H1 (cell line): ENCODE measurements at regions not wholly inside any gene's neighbourhood (a gene's known extent, or its start where the extent isn't known, plus 50 kb on each side); places are given as distances from the start of the nearest gene placed in this dataset.

Experiments
- CTCF ChIA-PET: fragments of 300-600 bp; sonication (Branson Sonifier 250); formaldehyde crosslinking; loops from one replicate; lab custom pipeline; 2021; ENCODE audit not compliant: partially characterized antibody; lab: Charles Lee
- POLR2A ChIA-PET: fragments of 300-600 bp; sonication (Branson Sonifier 250); formaldehyde crosslinking; loops from one replicate; lab custom pipeline; 2021; ENCODE audit warnings: inconsistent platforms; ENCODE audit not compliant: partially characterized antibody; lab: Charles Lee
- DNase-seq, 2 experiments: peaks; one replicate each; pipeline versions ENCODE4 v3.0.0 to v3.0.0-alpha.2; 2010 to 2022; ENCODE audit warnings: low spot score in 2 of 2, low read depth in 1 of 2, mixed read lengths in 1 of 2
- FAIRE-seq: peaks from 2 replicates; lab custom pipeline; 2011; peaks lifted over from hg19 to GRCh38; lab: Jason Lieb, UNC
- H2AFZ ChIP-seq: 2 replicates; pipeline ENCODE4 v1.8.1; 2012; ENCODE audit warnings: low read length, inconsistent platforms
- H2AK5ac ChIP-seq: 2 replicates; pipeline ENCODE4 v1.6.1; 2013; ENCODE audit warnings: low read depth, low read length
- H2BK120ac ChIP-seq: replicated peaks from 2 replicates; pipeline ENCODE3; 2013; ENCODE audit warnings: low read depth, low read length, inconsistent platforms
- H2BK12ac ChIP-seq: 2 replicates; pipeline ENCODE4 v1.6.1; 2013; ENCODE audit warnings: low read depth, low read length
- H2BK15ac ChIP-seq: 2 replicates; pipeline ENCODE4 v1.6.1; 2013; ENCODE audit warnings: low read length
- H2BK20ac ChIP-seq: 2 replicates; pipeline ENCODE4 v1.6.1; 2013; ENCODE audit warnings: low read length
- H2BK5ac ChIP-seq: 2 replicates; pipeline ENCODE4 v1.6.1; 2013; ENCODE audit warnings: low read depth, low read length
- H3K14ac ChIP-seq: 2 replicates; pipeline ENCODE4 v1.6.1; 2013; ENCODE audit warnings: inconsistent platforms; ENCODE audit not compliant: insufficient read length
- H3K18ac ChIP-seq: 2 replicates; pipeline ENCODE4 v1.6.1; 2013; ENCODE audit warnings: low read length; ENCODE audit errors: extremely low read depth
- H3K23ac ChIP-seq: 2 replicates; pipeline ENCODE4 v1.6.1; 2013; ENCODE audit warnings: inconsistent platforms; ENCODE audit not compliant: insufficient read length
- H3K23me2 ChIP-seq: 2 replicates; pipeline ENCODE4 v1.6.1; 2013; ENCODE audit warnings: low read depth, low read length
- H3K27ac ChIP-seq: 2 replicates; pipeline ENCODE4 v1.6.1; 2011; ENCODE audit warnings: low read depth, low read length, inconsistent platforms
- H3K27me3 ChIP-seq, 4 experiments: replicated peaks in 1 of 4; 1 replicate in 1 of 4; 2 replicates in 3 of 4; pipeline versions ENCODE4 v1.6.1 to v1.8.1; 2011 to 2013; ENCODE audit warnings: low read length in 3 of 4, mild to moderate bottlenecking in 3 of 4, inconsistent platforms in 2 of 4, mixed read lengths in 2 of 4, moderate library complexity in 1 of 4; ENCODE audit not compliant: control insufficient read depth in 3 of 4, insufficient read depth in 3 of 4; ENCODE audit errors: extremely low read depth in 1 of 4
- H3K36me3 ChIP-seq, 4 experiments: 2 replicates each; pipeline versions ENCODE4 v1.6.1 to v1.8.1; 2011 to 2013; ENCODE audit warnings: mild to moderate bottlenecking in 4 of 4, low read length in 3 of 4, moderate library complexity in 2 of 4, control low read depth in 1 of 4, inconsistent platforms in 1 of 4; ENCODE audit not compliant: insufficient read depth in 4 of 4, control insufficient read depth in 2 of 4
- H3K4ac ChIP-seq: replicated peaks from 2 replicates; pipeline ENCODE3; 2013; ENCODE audit warnings: low read length, low read depth, mixed read lengths, inconsistent platforms; ENCODE audit not compliant: insufficient read length
- H3K4me1 ChIP-seq, 4 experiments: replicated peaks in 1 of 4; 1 replicate in 1 of 4; 2 replicates in 3 of 4; pipeline versions ENCODE4 v1.6.1 to v1.8.1; 2011 to 2013; ENCODE audit warnings: low read length in 3 of 4, inconsistent platforms in 2 of 4, mixed read lengths in 1 of 4; ENCODE audit not compliant: insufficient read depth in 4 of 4, control insufficient read depth in 3 of 4
- H3K4me2 ChIP-seq, 2 experiments: 2 replicates each; pipeline versions ENCODE4 v1.6.1 to v1.8.1; 2011 to 2013; ENCODE audit warnings: low read depth in 2 of 2, low read length in 2 of 2, control low read depth in 1 of 2, inconsistent platforms in 1 of 2, mild to moderate bottlenecking in 1 of 2; ENCODE audit not compliant: insufficient read depth in 1 of 2
- H3K4me3 ChIP-seq, 4 experiments: fragments of 200-600, 300-600 bp in 1 of 4; sonication (generic), shearing (Covaris generic), sonication (Bioruptor Twin) in 1 of 4; 2 replicates each; pipeline versions ENCODE4 v1.5.1 to v1.8.1; 2011 to 2016; ENCODE audit warnings: low read length in 4 of 4, low read depth in 3 of 4, control low read depth in 2 of 4, inconsistent platforms in 2 of 4, mild to moderate bottlenecking in 2 of 4, mixed read lengths in 1 of 4, moderate library complexity in 1 of 4; ENCODE audit not compliant: insufficient read depth in 2 of 4; ENCODE audit errors: extremely low read depth in 1 of 4
- H3K56ac ChIP-seq: replicated peaks from 2 replicates; pipeline ENCODE3; 2013; ENCODE audit warnings: low read depth, mild to moderate bottlenecking, mixed read lengths, low read length, inconsistent platforms; ENCODE audit not compliant: insufficient read length
- H3K79me1 ChIP-seq: 2 replicates; pipeline ENCODE4 v1.6.1; 2013; ENCODE audit warnings: low read depth, low read length, control low read depth
- H3K79me2 ChIP-seq, 2 experiments: 2 replicates each; pipeline versions ENCODE4 v1.6.1 to v1.8.1; 2012 to 2013; ENCODE audit warnings: low read length in 2 of 2, mild to moderate bottlenecking in 2 of 2, inconsistent platforms in 1 of 2; ENCODE audit not compliant: insufficient read depth in 2 of 2, control insufficient read depth in 1 of 2
- H3K9ac ChIP-seq, 4 experiments: replicated peaks in 1 of 4; 1 replicate in 1 of 4; 2 replicates in 3 of 4; pipeline versions ENCODE4 v1.6.1 to v1.8.1; 2011 to 2013; ENCODE audit warnings: low read depth in 3 of 4, low read length in 3 of 4, control low read depth in 2 of 4, mild to moderate bottlenecking in 2 of 4, moderate library complexity in 2 of 4, inconsistent platforms in 1 of 4; ENCODE audit errors: extremely low read depth in 1 of 4
- H3K9me3 ChIP-seq, 2 experiments: 2 replicates each; pipeline versions ENCODE4 v1.6.1 to v1.8.1; 2012 to 2013; ENCODE audit warnings: mild to moderate bottlenecking in 2 of 2, moderate library complexity in 2 of 2, control low read depth in 1 of 2, inconsistent platforms in 1 of 2, low read depth in 1 of 2, low read length in 1 of 2, mixed read lengths in 1 of 2; ENCODE audit not compliant: insufficient read depth in 2 of 2
- H4K20me1 ChIP-seq, 2 experiments: replicated peaks in 1 of 2; 2 replicates each; pipeline versions ENCODE3 to v1.8.1; 2011 to 2013; ENCODE audit warnings: inconsistent platforms in 2 of 2, low read length in 2 of 2, mild to moderate bottlenecking in 1 of 2; ENCODE audit not compliant: insufficient read depth in 2 of 2, control insufficient read depth in 1 of 2
- H4K5ac ChIP-seq: 2 replicates; pipeline ENCODE4 v1.6.1; 2013; ENCODE audit warnings: low read length, low read depth, mixed read lengths, inconsistent platforms; ENCODE audit not compliant: insufficient read length
- H4K8ac ChIP-seq: 2 replicates; pipeline ENCODE4 v1.8.0; 2013; ENCODE audit warnings: mild to moderate bottlenecking, moderate library complexity, low read length, inconsistent platforms; ENCODE audit not compliant: insufficient read depth; ENCODE audit errors: extremely low read depth
- H4K91ac ChIP-seq: replicated peaks from 2 replicates; pipeline ENCODE3; 2013; ENCODE audit warnings: low read length, mixed read lengths, inconsistent platforms; ENCODE audit not compliant: insufficient read length
- GTF2F1 ChIP-seq: IDR thresholded peaks from 2 replicates; pipeline ENCODE4 v1.6.1; 2012; ENCODE audit warnings: low read depth, low read length, improper control_type of control experiment, borderline replicate concordance
- RAD21 ChIP-seq, 2 experiments: IDR thresholded peaks in 1 of 2; conservative IDR thresholded peaks in 1 of 2; 2 replicates each; pipeline ENCODE4 v1.6.1; 2011; ENCODE audit warnings: low read depth in 2 of 2, low read length in 2 of 2, improper control_type of control experiment in 1 of 2, inconsistent platforms in 1 of 2, mild to moderate bottlenecking in 1 of 2, moderate library complexity in 1 of 2
- WGBS, 2 experiments: shearing (Covaris generic) in 1 of 2; methylation state at CpG; one replicate each; pipeline versions ENCODE4 v1.1.6 to v1.1.7; 2013 to 2015; ENCODE audit warnings: low lambda C conversion rate in 2 of 2, mixed read lengths in 2 of 2, inconsistent platforms in 1 of 2, low coverage in 1 of 2, missing lambda C conversion rate in 1 of 2; ENCODE audit not compliant: insufficient replicate concordance in 2 of 2, insufficient coverage in 1 of 2, insufficient read length in 1 of 2; ENCODE audit errors: extremely low coverage in 1 of 2, missing lambda C conversion rate in 1 of 2; 5-methylcytosine and 5-hydroxymethylcytosine counted together

DNA sequence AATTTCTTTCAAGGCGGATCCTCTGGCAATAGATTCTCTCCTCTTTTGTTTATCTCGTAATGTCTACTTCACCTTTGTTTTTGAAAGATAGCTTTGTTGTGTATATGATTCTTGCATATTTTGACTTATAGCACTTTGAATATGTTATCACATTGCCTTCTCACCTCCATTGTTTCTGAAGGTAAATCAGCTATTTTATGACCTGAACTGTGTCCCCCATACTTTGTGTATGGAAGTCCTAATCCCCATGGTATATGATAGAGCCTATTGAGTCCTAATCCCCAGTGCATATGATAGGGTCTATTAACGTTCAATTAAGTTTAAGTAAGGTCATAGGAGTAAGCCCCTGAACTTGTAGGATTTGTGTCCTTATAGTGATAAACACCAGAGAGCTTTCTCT, 910.2 kb upstream of the NUDT12 start:
- FAIRE-seq = no peak
- H3K4me2 ChIP-seq = no peak overlapping the region
- no peak overlapping the region for H4K8ac ChIP-seq
- no peak overlapping the region for H3K56ac ChIP-seq
- no peak overlapping the region for H3K4ac ChIP-seq
- whole genome bisulfite sequencing, 2 experiments = 93% methylated on average over 3 of the region's 3 CpGs; no CpG with 5 or more reads in 1 of the 2 experiments
- no peaks in the 10 kb centered on the region for H3K23me2 ChIP-seq
- H3K23ac ChIP-seq = no peak overlapping the region
- H4K91ac ChIP-seq = no peak overlapping the region
- H3K79me2 ChIP-seq = no peaks in the 10 kb centered on the region
- H2AFZ ChIP-seq = no peak overlapping the region
- H3K27ac ChIP-seq = no peak overlapping the region
- POLR2A ChIA-PET = no interaction called here
- no peak overlapping the region for H2AK5ac ChIP-seq
- DNase-seq = no peak
- CTCF ChIA-PET = interaction anchor here (0.6 kb wide), 1 partner anchor 16 kb away, joined by 4 read pairs; no protein-coding TSS in a partner anchor
- no peak overlapping the region for H2BK15ac ChIP-seq
- H2BK5ac ChIP-seq = no peak overlapping the region
- H3K27me3 ChIP-seq = no peaks in the 10 kb centered on the region
- H3K18ac ChIP-seq = no peak overlapping the region
- no peaks in the 10 kb centered on the region for H3K4me1 ChIP-seq
- no peak for TF ChIP-seq GTF2F1
- TF ChIP-seq RAD21 (IDR thresholded peaks at IDR 0.05 in 1 of 2, conservative IDR thresholded peaks at IDR 0.05 in 1 of 2; ENCODE audit: low read depth in 2 of 2, low read length in 2 of 2) = no peak
- no peak overlapping the region for H2BK12ac ChIP-seq
- no peak overlapping the region for H4K5ac ChIP-seq
- 0 out of 8 replicates have a peak, but pooled peaks cover 0 to 2% (median 0%) of the 10 kb centered on the region in 4 experiments for H3K36me3 ChIP-seq
- no peaks in the 10 kb centered on the region for H3K79me1 ChIP-seq
- H3K9me3 ChIP-seq = peaks cover 9% of the 10 kb centered on the region in 2 experiments; a peak in 2 of 4 replicates
- no peak overlapping the region for H3K14ac ChIP-seq
- H2BK20ac ChIP-seq = no peak overlapping the region
- H3K4me3 ChIP-seq = no peak overlapping the region
- no peak overlapping the region for H2BK120ac ChIP-seq
- no peaks in the 10 kb centered on the region for H4K20me1 ChIP-seq
- H3K9ac ChIP-seq = no peak overlapping the region
